AG04449 (cell line): ENCODE measurements at regions not wholly inside any gene's neighbourhood (a gene's known extent, or its start where the extent isn't known, plus 50 kb on each side); places are given as distances from the start of the nearest gene placed in this dataset.

Experiments
- CTCF ChIA-PET: fragments of 350-600 bp; formaldehyde crosslinking; extraction: SDS; loops from one replicate; lab custom pipeline; 2021; ENCODE audit warnings: antibody characterized with exemption; lab: Yijun Ruan, JAX
- POLR2A ChIA-PET: fragments of 400-600, 350-600 bp; formaldehyde crosslinking; extraction: SDS; loops from one replicate; lab custom pipeline; 2020; ENCODE audit warnings: antibody characterized with exemption, inconsistent platforms; lab: Yijun Ruan, JAX
- DNase-seq: peaks from one replicate; pipeline ENCODE4 v3.0.0-alpha.2; 2010; ENCODE audit warnings: low read depth, low spot score
- H3K4me3 ChIP-seq: 2 replicates; pipeline ENCODE4 v1.5.1; 2011; ENCODE audit warnings: low read depth, mild to moderate bottlenecking, control low read depth, low read length
- CTCF ChIP-seq: IDR thresholded peaks from one replicate; pipeline ENCODE4 v1.5.1; 2011; ENCODE audit warnings: mild to moderate bottlenecking, moderate library complexity, low read length, control low read depth, inconsistent platforms; ENCODE audit not compliant: insufficient read depth; ENCODE audit errors: missing control alignments

GRCh38 chr17:14919094-14919493 is 346.0 kb downstream of the PMP22 start:
- DNase-seq = no peak
- POLR2A ChIA-PET = no interaction called here
- TF ChIP-seq CTCF = no peak
- CTCF ChIA-PET = interaction anchor here (1.3 to 2.9 kb wide), 2 partner anchors 613 to 616 kb away, joined by 3 to 9 read pairs; no protein-coding TSS in a partner anchor
- no peak overlapping the region for H3K4me3 ChIP-seq

- ChIA-PET CTCF (interaction anchor here (1.3 to 2.9 kb wide), 2 partner anchors 612 to 616 kb away, joined by 3 to 9 read pairs; no protein-coding TSS in a partner anchor), POLR2A (no interaction called here)
- no peak overlapping the region for H3K4me3 ChIP-seq
- no peak for TF ChIP-seq CTCF
- no peak for DNase-seq
Observed at GRCh38 chr17:14918540-14918939, 346.6 kb downstream of the PMP22 start.

GRCh38 chr17:14910916-14911315 is 354.2 kb downstream of the PMP22 start:
- no peak for DNase-seq
- ChIA-PET POLR2A (no interaction called here), CTCF (interaction anchor here (2.8 kb wide), 1 partner anchor 16 kb away, joined by 10 read pairs; no protein-coding TSS in a partner anchor)
- H3K4me3 ChIP-seq = no peak overlapping the region
- no peak for TF ChIP-seq CTCF

GRCh38 chr17:14904386-14904785 is 360.7 kb downstream of the PMP22 start:
- POLR2A ChIA-PET = interaction anchor here (1.1 kb wide), 1 partner anchor 604 kb away, joined by 3 read pairs; the partner anchor contains the start of gene HS3ST3B1
- no peak for DNase-seq
- TF ChIP-seq CTCF = no peak
- CTCF ChIA-PET = interaction anchor here (1.7 to 2.8 kb wide), 2 partner anchors 22 to 252 kb away, joined by 6 to 13 read pairs; no protein-coding TSS in a partner anchor
- no peak overlapping the region for H3K4me3 ChIP-seq

GRCh38 chr17:14903854-14904253 is 361.3 kb downstream of the PMP22 start:
- no peak overlapping the region for H3K4me3 ChIP-seq
- ChIA-PET CTCF (interaction anchor here (2.8 kb wide), 1 partner anchor 23 kb away, joined by 13 read pairs; no protein-coding TSS in a partner anchor), POLR2A (interaction anchor here (1.1 kb wide), 1 partner anchor 603 kb away, joined by 3 read pairs; the partner anchor contains the start of gene HS3ST3B1)
- no peak for DNase-seq
- no peak for TF ChIP-seq CTCF

- ChIA-PET CTCF (interaction anchor here (0.7 to 1.2 kb wide), 2 partner anchors 17 to 23 kb away, joined by 3 to 4 read pairs; no protein-coding TSS in a partner anchor), POLR2A (no interaction called here)
- DNase-seq = no peak
- no peak for TF ChIP-seq CTCF
- no peak overlapping the region for H3K4me3 ChIP-seq
Observed at GRCh38 chr17:14902803-14903202, 362.3 kb downstream of the PMP22 start.
